AG20443 (cell line): ENCODE measurements at regions not wholly inside any gene's neighbourhood (a gene's known extent, or its start where the extent isn't known, plus 50 kb on each side); places are given as distances from the start of the nearest gene placed in this dataset.
"Not testable (repeated sequence)": the region's sequence is repeated elsewhere in the genome, so short reads cannot be mapped to it uniquely, and the experiment has no call there.

ENCODE experiments used
- DNase-seq: peaks from one replicate; pipeline ENCODE4 v3.0.0; 2012; ENCODE audit warnings: low spot score, mixed read lengths

- no peak for DNase-seq
Measured at GRCh38 chr11:101292661-101293240, 163.1 kb upstream of the PGR start.

DNA sequence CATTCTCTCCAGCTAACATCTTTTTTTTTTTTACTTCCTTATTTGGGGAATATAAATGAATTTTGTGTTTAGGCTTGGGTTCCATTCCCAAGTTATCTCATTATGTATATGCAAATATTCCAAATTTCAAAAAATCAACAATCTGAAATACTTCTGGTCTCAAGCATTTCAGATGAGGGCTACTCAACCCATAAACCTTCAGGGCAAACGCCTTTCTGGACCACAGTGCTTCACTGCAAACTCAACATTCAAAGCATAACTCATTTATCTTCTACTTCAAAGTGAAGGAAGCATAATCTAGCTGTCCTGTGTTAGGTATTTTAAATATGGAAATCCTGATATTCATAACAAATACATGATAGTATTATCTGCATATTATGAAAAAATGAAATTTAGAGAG is 161.7 kb upstream of the PGR start:
- no peak for DNase-seq

GRCh38 chr11:101288392-101288791 is 158.8 kb upstream of the PGR start:
- DNase-seq = no peak

DNA sequence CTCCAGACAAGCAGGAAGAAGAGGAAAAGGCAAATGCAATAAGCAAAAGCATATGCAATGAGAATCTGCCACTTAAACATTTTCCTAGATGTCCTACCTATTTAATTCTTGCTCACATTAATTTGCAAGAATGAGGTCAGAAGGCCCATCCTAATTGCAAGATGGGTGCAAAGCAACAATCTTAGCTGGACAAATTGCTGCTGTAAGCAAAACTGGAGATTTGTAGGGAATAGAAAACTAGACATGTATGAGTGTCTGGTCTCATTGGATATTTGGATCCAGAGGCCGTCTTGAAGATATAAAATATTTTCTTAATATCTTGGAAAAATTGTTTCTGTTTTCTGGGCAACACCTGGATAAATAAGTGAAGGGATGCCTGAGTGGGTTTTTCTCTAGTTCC is 150.1 kb upstream of the PGR start:
- no peak for DNase-seq

DNA sequence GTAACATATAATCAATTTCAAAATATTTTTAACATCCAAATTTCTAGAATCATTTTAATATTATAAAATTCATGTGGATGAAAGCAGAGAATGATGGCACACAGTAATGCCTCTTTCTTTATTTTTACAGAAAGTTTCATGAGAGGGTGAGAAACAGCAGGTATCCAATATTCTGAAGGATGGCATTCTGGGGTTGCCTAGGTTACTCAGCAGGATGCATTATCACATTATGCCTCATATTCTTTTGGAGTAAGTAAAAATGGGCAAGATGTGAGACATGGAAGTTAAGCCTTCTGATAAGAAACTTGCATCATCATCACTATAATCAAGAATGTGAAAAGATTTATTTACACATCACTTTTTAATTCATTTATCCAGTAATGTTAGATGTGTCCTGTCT is 148.7 kb upstream of the PGR start:
- DNase-seq = no peak

- no peak for DNase-seq
Measured at GRCh38 chr11:101277036-101277435, 147.4 kb upstream of the PGR start.

DNA sequence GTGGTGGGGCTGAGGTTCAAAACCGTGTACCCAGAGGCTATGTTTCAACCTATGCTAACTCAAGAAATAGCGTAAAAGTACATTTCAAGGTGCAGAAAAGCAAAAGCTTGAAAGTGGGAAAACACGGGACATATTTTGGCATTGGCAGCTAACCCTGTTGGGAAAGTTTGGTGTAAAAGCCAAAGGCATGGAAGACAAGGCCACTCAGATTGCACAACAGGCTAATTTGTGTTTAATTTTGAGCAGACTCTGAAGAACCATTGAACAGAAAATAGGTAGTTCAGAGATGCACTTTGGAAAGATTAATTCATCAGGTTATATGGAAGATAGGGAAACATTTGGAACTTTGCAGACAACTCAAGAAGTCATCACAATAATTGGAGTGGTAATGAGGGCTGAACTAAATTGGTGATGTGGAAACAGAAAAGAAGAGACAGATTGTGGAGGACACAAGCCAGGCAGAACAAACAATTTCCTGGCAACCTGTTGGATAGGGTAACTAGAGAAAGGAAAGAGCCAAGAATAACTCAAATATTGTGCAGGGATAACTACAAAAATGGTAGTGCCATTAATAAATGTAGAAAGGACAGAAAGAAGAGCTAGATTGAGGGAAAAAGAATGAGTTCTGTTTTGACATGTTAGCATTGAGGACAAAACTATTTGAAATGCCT is 140.5 kb upstream of the PGR start:
- no peak for DNase-seq

DNA sequence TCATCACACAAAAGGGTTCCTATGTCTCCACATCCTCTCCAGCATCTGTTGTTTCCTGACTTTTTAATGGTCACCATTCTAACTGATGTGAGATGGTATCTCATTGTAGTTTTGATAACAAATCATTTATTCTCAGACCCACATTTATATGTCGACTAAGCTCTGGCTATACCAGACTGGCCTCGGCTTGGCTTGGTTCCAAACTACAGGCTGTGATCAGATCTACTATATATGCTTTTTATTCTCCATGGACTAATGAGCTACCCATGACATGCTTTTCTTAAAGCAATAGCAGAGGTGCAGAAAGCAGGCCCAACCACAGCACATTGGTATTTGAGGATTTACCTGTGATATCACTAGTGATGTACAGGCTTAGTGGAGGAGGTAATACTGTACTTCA is 139.8 kb upstream of the PGR start:
- DNase-seq = no peak

GRCh38 chr11:101267654-101268053 is 138.0 kb upstream of the PGR start:
- no peak for DNase-seq

DNA sequence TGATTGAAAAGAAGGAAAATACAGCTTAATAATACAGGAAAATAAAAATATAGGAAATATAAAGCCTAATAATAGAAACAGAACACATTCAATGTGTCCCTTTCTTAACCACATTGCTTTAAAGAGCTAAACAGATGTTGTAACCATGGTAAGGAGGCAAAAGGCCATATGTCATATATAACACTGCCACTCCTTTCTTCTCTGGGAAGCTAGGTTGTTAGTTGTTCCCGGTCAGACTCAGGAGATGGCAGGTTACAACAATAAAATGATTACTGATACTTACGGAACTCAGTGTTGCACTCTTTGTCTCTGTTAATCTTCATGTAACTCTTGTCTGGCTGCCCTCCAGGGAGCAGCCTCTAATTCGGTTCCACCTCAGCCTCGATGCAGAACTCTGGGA is 134.7 kb upstream of the PGR start:
- DNase-seq = no peak

GRCh38 chr11:101262995-101263394 is 133.4 kb upstream of the PGR start:
- DNase-seq = no peak

- DNase-seq = no peak
Measured at GRCh38 chr11:101262258-101262657, 132.6 kb upstream of the PGR start.

DNA sequence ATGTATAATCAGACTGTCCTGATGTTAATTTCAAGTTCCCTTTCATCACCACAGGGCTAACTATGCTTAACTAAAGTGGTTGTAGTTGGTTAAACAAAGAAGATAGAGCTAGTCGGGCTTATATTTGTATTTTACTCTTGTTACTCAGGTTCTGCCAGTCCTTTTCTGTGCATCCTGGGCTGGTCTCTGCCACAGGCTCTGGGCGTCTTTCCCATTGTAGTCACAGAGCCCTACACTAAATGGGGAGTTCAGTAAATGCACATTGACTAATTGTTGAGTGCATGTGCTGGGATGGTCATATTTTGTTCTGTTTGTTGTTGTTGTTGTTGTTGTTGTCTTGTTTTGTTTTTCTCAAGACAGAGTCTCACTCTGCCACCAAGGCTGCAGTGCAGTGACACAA is 125.4 kb upstream of the PGR start:
- DNase-seq = no peak

DNA sequence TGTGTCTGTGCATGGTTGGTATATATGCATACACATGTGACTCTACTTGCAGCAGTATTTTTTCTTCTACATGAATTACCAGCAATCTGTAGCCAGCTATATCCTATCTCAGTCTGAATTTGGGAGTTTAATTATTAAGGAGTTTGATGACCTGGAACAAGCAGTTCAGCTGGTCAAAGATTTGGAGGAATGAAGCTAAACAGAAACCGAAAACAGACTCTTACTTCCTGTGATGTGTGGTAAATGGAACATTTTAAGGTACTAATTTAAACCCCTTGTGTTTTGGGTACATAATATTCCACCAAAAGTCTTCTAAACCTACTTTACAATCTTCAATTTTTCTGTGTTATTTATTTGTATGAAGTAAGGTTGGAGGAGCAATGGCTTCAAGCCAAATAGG is 124.4 kb upstream of the PGR start:
- DNase-seq = no peak

DNA sequence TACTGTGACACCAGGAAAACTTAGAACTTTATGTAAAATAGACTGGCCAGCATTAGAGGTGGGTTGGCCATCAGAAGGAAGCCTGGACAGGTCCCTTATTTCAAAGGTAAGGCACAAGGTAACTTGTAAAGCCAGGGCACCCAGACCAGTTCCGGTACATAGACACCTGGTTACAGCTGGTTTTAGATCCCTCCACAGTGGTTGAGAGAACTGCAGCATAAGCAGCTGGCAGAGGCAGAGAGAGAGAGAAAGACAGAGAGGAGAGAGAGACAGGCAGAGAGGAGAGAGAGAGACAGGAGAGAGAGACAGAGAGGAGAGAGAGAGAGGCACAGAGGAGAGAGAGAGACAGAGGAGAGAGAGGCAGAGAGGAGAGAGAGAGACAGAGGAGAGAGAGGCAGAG is 116.0 kb upstream of the PGR start:
- not testable (repeated sequence) for DNase-seq

- DNase-seq = not testable (repeated sequence)
Measured at GRCh38 chr11:101245081-101245480, 115.5 kb upstream of the PGR start.

- no peak for DNase-seq
Measured at GRCh38 chr11:101241160-101241795, 111.7 kb upstream of the PGR start.

GRCh38 chr11:101231207-101231834 is 101.7 kb upstream of the PGR start:
- not testable (repeated sequence) for DNase-seq

- no peak for DNase-seq
Measured at GRCh38 chr11:101226617-101227016, 97.0 kb upstream of the PGR start.

DNA sequence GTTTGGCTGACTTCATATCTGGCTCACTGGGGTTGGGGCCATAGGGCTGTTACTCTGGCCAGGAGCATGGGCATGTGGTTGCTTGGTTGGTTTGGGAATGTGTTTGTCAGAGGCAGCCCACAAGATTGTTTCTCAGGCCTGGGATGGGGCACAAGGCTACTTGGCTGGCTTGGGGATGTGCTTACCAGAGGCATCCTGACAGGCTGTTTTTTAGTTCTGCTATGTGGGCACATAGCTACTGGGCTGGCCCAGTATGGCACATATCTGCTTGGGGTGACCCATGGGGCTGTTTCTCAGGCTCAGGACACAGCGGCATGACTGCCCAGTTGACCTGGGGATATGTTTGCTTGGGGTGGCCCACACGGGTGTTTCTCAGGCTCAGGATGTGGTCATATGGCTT is 94.6 kb upstream of the PGR start:
- no peak for DNase-seq

GRCh38 chr11:101218091-101218490 is 88.5 kb upstream of the PGR start:
- not testable (repeated sequence) for DNase-seq

- DNase-seq = not testable (repeated sequence)
Measured at GRCh38 chr11:101216091-101216490, 86.5 kb upstream of the PGR start.

DNA sequence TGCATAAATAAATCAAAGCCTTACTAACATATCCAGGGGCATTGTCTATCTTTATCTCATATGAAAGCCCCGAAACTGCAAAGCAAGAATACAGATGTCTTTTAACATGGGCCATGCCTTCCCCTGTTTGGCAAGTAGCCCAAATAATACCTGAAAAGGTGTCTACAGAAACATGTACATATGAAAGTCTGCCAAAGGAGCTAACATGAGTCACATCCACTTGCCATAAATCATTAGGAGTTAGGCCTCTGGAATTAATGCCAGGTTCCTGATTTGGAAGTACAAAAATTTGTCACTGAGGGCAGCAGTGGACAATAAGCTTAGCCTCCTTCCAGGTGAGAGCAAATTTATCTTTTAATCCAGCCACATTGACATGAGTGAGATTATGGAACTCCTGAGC is 85.5 kb upstream of the PGR start:
- no peak for DNase-seq
